ENCODE measurements at regions not wholly inside any gene's neighbourhood (a gene's known extent, or its start where the extent isn't known, plus 50 kb on each side); places are given as distances from the start of the nearest gene placed in this dataset.

DNA sequence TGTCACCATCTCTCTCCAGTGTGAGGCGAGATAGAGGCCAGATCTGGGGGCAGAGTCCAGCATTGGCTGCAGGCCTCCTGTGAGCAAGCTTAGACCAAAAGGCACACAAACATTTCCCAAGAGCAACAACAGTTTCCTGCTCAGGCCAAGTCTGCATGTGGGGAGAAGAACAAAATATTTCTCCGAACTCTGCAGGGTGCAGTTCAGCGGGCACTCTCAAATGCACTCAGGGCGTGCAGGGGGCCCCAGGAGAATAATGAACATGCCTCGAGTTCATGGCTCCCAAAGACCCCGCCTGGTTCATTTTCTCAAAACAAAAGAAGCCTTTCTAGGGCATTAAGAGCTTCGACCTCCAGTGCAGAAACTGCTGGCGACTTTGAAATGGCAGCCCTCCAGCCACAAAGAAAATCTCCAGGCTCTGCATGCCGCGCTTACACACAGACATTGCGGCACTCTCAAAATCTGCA, 57.8 kb upstream of the HELT start:
- TF ChIP-seq POLR2A (IDR thresholded peaks at IDR 0.05; ENCODE audit: low read length) (no peak), GATA1 (IDR thresholded peaks at IDR 0.05; ENCODE audit: low read depth, low read length) (no peak)

Measured in erythroblast (primary cell).